Right ventricle myocardium superior (tissue), 1 donor: ENCODE measurements at regions not wholly inside any gene's neighbourhood (a gene's known extent, or its start where the extent isn't known, plus 50 kb on each side); places are given as distances from the start of the nearest gene placed in this dataset.
"Not testable (repeated sequence)": the region's sequence is repeated elsewhere in the genome, so short reads cannot be mapped to it uniquely, and the experiment has no call there.

ENCODE experiments used
- ATAC-seq: fragments of 200-7000 bp; cut with Tn5 transposase; one replicate; pipeline ENCODE4 v1.9.1; 2020; ENCODE audit warnings: mild to moderate bottlenecking; ENCODE audit not compliant: poor library complexity
- DNase-seq: peaks from one replicate; pipeline ENCODE4 v3.0.0-alpha.2; 2020
- intact Hi-C: fragments of 100-400 bp; cut with DNase I; formaldehyde crosslinking; loops from one replicate; pipeline ENCODE4 v1.11.2; 2022
- donor health status: DM: no; HTN: yes; CAD: no; lungs with severe emphysema.

DNA sequence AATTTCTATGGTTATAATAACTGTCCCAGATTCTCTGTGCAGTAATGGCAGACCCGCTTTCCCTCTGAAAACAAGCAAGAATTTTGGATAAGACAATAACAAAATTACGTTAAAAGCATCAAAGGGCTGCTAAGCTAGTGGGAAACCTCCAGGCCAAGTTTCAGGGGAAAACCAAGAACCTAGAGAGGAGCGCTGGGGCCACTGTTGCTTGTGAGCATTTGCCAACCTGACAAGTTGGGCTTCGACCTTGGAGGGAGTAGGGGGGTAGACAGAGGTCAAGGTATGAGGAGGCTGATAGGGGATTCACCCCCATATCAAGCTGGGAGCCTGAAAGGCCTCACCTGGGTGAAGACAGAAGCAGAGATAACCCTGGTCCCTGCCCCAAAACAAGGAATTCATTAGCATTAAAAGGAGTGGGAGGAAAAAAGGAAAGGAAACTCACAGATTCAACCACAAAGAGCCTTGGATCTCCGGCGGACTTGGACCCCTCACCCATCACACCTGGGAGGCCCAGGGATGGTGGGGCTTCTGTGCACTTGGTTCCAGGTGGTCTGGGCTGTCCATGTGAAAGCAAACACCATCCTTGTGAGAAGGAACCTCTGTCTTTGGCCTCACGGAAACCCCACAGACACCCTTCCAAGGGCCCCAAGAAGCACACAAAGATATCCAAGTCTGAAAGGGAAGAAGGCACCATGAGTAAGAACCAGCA is 259.9 kb downstream of the GOLGA6L6 start:
- intact Hi-C loops, ATAC-seq, DNase-seq: not testable (repeated sequence)

DNA sequence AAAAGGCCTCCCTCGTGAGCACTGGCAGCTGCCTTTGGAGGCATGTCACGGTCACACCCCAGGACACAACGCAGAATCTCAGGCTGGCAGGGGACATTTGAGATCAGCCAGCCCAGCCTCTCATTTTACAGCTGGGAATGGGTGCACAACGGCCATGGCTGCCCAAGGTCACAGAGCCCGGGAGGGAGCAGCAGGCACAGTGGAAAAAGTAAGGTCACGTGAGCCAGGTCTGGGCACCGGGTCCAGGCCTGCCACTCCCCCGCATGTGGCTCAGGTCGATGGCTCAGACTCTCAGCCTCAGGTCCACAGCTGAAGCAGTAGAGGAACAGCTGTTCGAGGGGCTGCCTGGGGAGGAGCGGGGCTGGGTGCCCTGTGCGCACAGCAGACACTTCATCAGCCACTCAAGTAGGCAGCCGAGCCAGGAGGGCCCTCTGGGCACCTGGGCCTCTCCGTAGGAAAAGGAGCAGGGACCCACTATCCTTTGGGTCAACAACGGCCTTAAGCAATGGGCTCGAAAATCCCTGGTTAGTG is 260.6 kb downstream of the GOLGA6L6 start:
- peak; percentile 11 for ATAC-seq
- DNase-seq, result peak; percentile 55
- intact Hi-C loops, result no loop called here

DNA sequence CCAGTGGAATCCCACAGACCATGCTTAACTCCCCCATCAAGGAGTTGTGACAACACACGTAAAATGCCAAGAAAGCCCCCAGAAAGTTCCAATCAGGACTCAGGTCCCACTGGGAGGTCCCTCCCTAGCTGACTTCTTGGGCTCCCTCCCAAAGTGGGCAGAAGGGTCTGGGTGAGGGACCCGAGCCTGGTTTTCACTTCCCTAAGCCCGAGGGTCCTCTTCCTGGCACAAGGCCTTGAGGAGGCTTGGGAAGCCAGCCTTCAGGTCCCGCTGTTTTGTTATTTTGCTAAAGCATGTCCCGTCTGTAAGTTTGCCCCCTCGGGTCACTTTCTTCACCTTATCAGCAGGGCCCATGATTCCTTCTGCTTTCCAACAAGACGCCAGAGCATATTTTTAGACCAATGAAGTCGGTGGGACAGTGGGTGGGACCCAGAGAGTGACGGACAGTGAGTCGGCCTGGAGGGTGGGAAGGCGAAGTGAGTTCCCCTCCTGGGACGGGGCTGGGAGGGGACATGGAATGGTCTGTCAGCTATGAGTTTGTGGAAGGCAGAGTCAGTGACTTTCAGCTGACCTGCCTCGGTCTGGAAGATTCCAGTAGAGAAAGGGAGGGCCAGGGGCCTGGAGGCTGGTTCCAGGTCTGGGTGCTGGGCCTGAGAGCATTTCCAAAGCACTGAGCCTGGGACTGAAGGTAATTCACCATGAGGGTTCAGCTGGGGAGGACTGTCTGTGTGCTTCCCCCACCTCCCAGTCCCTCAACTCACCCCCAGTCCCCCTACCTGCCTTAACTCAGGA is 261.3 kb downstream of the GOLGA6L6 start:
- DNase-seq, result peak; percentile 38
- ATAC-seq, intact Hi-C loops: not testable (repeated sequence)

DNA sequence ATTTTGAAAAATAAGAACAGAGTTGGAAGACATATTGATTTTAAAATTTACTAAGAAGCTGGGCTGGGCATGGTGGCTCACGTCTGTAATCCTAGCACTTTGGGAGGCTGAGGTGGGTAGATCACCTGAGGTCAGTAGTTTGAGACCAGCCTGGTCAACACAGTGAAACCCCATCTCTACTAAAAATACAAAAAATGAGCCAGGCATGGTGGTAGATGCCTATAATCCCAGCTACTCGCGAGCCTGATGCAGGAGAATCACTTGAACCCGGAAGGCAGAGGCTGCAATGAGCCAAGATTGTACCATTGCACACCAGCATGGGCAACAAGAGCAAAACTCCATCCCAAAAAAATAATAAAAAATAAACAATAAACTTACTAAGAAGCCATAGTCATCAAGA is 262.5 kb downstream of the GOLGA6L6 start:
- intact Hi-C loops, ATAC-seq, DNase-seq: not testable (repeated sequence)

DNA sequence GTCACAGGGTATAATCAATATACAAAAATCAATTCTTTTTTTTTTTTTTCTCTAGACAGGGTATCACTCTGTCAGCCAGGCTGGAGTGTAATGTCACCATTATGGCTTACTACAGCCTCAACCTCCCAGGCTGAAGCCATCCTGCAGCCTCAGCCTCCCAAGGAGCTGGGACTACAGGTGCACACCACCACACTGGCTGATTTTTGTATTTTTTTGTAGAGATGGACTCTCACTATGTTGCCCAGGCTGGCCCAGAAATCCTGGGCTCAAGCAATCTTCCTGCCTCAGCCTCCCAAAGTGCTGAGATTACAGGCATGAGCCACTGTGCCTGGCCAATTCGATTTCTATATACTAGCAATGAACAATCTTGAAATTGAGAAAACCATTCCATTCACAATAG is 263.2 kb downstream of the GOLGA6L6 start:
- ATAC-seq, DNase-seq, intact Hi-C loops: not testable (repeated sequence)

DNA sequence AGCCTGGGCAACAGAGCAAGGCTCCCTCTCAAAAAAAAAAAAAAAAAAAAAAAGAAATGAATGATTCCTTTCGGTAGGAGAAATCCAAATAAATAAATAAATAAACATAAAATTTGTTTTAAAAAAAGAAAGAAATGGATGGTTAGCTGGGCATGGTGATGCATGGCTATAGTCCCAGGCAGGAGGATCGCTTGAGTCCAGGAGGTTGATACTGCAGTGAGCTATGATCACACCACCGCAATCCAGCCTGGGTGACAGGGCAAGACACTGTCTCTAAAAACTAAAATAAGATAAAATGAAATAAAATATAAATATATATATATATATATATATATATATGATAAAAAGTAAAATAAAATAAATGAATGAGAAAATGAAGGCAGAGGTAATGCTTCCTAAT is 264.1 kb downstream of the GOLGA6L6 start:
- DNase-seq, ATAC-seq, intact Hi-C loops: not testable (repeated sequence)

DNA sequence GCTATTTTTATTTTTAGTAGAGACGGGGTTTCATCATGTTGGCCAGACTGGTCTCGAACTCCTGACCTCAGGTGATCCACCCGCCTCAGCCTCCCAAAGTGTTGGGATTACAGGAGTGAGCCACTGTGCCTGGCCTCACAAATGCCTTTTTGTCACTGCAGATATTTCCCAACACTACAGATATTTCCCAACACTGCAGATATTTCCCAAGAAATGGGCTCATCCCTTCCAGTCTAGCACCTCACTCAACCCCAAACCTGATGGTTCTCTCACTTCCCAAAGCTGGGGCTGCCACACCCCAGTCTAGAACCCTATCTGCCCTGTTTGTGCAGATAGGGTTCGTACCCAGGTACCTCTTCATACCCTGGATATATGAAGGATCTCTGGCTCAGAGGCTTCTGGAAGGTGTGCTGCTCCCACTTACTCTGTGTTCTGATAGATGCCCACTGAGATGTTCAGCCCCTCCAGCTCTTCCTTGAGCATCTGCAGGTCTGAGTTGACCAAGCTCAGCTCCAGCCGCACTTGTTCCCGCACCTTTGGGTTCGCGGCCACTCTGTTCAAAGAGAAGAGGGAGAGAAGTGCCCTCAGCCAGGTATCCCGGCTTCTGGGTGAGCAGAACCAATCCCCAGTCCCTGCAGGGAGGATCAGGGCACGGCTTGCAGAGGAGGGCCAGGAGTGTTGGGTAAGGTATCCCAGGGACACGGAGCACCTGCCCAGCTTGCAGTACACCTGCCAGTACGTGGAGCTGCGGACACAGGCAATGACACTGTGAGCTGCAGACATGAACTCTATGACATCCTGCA is 265.1 kb downstream of the GOLGA6L6 start:
- intact Hi-C loops, DNase-seq, ATAC-seq: not testable (repeated sequence)

DNA sequence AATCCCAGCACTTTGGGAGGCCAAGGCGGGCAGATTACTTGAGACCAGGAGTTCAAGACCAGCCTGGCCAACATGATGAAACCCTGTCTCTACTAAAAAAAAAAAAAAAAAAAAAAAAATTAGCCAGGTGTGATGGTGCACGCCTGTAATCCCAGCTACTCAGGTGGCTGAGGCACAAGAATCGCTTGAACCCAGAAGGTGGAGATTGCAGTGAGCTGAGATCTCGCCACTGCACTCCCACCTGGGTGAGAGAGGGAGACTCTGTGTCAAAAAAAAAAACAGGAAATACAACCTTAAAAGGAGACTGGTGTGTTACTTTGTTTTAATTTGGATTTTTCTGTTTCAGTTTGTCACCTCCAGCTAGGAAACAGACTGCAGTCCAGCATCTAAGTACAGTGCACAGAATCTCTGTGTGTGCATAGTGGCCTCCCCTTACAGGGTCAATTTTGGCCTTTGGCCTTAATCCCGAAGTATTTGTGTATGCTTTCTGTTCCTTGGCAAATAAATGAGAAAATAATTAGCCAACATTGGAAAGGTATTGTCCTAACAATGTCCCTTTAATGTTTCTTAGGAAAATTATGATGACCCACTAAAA is 266.1 kb downstream of the GOLGA6L6 start:
- DNase-seq, ATAC-seq, intact Hi-C loops: not testable (repeated sequence)

DNA sequence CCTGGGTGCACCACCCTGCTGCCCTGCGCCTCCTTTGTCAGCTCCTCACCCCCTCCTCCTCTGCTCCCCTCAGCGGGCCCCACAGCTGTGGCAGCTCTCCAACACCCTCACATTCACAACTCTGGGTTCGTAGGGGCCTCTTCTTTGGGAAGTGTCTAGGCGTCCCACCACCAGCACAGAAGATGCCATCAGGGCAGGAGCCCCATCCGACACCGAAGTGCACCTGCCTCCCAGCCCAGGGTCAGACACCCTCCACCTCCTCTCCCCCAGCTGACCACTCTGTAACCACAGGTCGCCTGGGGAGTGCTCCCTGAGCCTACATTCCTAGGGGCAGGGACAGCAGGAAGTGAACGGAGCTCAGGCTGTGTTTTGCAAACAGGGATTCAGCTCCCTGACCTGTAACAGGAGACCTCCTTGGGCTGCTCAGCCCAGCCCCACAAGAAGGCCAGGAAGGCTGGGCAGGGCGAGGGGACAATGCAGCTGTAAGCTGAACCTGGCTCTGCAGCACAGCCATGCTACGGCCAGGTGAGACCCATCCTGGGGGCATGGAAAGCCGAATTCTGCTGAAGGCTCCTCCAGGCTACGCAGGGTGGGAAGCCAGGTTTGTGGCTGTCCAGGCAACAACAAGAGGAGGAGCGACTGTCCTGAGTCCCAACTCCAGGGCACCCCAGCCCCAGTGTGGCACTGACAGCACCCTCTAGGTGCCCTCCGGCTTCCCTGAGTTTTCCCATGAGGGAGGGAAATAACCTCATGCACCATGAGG is 269.0 kb downstream of the GOLGA6L6 start:
- no peak for ATAC-seq
- intact Hi-C loops, result no loop called here
- DNase-seq, result no peak

DNA sequence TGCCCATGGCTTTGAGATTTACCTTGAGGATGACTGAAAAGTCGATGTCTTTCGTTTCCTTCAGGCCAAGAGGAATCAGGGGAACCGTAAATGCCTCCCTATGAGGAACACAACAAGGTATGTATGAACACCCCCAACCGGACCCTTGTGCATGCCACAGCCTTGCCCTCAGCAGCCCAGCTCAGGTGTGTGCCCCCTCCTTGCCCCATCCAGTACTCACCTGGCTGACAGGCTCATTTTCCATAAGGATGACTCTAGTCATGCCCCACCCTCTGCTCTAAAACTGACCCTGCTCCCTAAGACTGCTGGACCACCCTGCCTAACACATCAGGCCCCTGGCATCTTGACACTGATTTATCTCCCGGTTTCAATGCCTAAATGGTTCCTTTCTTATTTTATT is 270.0 kb downstream of the GOLGA6L6 start:
- intact Hi-C loops, result no loop called here
- ATAC-seq (no peak), DNase-seq (no peak)

DNA sequence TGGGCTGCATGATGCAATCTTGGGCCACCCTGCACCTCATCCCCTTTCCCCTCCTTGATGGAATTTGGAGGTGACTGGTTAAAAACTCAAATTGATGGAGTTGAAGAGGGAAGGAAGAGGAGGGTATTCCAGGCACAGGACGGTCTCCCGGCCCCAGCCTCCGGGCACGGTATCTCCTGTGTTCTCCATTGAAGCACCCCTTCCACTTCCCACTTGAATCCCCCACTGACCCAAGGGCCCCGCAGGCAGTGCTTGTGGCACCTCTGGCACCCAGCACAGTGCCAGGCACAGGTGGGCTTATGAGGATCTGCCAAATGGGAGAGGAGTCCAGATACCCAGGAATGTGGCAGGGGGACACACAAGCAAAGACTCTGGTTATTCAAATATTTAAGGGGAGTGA is 271.6 kb downstream of the GOLGA6L6 start:
- DNase-seq, intact Hi-C loops, ATAC-seq: not testable (repeated sequence)

DNA sequence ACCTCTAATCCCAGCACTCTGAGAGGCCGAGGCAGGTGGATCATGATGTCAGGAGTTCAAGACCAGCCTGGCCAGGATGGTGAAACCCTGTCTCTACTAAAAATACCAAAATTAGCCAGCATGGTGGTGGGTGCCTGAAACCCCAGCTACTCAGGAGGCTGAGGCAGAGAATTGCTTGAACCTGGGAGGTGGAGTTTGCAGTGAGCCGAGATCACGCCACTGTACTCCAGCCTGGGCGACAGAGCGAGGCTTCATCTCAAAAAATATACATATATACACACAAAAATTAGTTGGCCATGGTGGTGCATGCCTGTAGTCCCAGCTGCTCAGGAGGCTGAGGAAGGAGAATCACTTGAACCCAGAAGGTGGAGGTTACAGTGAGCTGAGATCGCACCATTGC is 273.6 kb downstream of the GOLGA6L6 start:
- ATAC-seq, intact Hi-C loops: not testable (repeated sequence)

DNA sequence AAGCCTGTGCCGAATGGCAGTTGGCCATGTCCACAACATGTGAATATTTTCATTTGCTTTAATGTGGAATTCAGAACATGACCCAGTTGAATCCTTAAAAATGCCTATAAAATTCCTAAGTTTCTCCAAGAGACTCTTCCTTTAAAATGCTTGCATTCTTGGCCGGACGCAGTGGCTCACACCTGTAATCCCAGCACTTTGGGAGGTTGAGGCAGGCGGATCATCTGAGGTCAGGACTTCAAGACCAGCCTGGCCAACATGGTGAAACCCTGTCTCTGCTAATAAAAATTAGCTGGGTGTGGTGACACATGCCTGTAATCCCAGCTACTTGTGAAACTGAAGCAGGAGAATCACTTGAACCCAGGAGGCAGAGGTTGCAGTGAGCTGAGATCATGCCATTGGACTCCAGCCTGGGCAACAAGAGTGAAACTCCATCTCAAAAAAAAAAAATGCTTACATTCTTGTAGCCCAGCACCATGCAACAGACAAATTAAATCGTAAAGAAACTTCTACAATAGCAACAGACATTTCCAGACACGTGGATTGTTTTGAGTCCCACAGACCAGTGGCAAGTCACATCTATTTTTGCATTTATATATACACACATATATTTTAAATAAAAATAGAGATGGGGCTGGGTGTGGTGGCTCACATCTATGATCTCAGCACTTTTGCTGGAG is 274.4 kb downstream of the GOLGA6L6 start:
- ATAC-seq, DNase-seq, intact Hi-C loops: not testable (repeated sequence)

More for the DNA sequence above, 273.6 kb downstream of the GOLGA6L6 start:
- not testable (repeated sequence) for DNase-seq

DNA sequence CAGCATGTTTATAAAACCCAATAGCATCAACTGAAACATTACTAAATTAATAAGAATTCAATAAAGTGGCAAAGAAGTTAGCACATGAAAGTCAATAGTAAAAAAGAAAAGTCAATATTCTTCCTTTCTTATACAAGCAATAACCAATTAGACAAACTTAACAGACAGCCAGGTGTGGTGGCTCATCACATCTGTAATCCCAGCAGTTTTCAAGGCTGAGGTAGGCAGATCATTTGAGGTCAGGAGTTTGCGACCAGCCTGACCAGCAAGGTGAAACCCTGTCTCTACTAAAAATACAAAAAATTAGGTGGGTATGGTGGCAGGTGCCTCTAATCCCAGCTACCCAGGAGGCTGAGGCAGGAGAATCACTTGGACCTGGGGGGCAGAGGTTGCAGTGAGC is 275.9 kb downstream of the GOLGA6L6 start:
- DNase-seq, ATAC-seq, intact Hi-C loops: not testable (repeated sequence)

DNA sequence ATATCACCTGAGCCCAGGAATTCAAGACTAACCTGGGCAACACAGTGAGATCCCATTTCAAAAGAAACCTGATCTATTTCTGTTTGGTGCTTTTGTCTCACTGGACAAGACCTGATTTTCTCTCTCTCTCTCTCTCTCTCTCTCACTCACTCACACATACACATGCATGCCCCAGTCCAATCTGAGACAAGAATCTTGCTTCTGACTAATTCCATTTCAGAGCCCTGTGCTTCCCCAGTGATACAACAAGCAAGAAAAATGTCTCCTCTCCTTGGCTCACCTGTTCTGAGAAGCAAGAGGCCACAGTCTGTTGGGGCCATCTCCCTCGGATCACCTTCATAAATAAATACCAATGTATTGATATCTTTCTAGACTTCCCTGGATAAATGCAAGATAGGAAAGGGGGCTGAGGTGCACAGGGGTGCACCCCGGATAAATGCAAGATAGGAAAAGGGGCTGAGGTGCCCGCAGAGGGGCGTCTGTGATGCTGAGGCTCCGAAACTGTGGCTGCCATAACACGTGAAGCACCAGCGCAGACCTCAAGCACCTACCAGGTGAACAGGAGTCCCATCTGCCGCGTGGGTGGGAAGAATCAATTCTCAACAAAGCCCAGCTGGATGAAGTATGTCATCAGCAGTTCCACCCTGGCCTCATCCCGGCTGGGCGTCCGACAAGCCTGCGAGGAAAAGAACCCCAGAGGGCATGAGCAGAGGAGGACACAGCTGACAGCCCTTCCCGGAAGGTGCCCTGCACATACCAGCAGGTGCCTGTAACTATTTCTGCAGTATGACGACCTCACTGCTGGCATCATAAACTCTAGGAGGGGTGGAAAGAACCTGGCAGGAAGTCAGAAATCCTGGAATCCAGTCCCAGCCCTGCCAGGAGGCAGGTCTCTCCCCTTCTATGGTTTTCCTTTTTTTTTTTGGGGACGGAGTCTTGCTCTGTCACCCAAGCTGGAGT is 280.0 kb downstream of the GOLGA6L6 start:
- ATAC-seq, result peak; percentile 62
- intact Hi-C loops, DNase-seq: not testable (repeated sequence)

DNA sequence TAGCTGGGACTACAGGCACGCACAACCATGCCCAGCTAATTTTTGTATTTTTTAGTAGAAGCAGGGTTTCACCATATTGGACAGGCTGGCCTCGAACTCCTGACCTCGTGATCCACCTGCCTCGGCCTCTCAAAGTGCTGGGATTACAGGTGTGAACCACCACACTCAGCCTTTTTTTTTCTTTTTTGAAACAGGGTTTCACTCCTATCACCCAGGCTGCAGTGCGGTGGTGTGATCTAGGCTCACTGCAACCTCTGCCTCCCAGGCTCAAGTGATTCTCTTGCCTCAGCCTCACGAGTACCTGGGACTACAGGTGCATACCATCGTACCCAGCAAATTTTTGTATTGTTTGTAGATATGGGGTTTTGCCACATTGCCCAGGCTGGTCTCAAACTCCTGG is 280.9 kb downstream of the GOLGA6L6 start:
- ATAC-seq, intact Hi-C loops, DNase-seq: not testable (repeated sequence)
